Neural progenitor cell (in vitro differentiated cells): ENCODE measurements at regions not wholly inside any gene's neighbourhood (a gene's known extent, or its start where the extent isn't known, plus 50 kb on each side); places are given as distances from the start of the nearest gene placed in this dataset.

Source experiments
- CTCF ChIP-seq: fragments of 200-600 bp; sonication (generic); IDR thresholded peaks from 2 replicates; pipeline ENCODE4 v1.5.1; 2017; ENCODE audit warnings: antibody characterized with exemption, mild to moderate bottlenecking
- EZH2 ChIP-seq: fragments of 200-600 bp; sonication (generic); IDR thresholded peaks from 2 replicates; pipeline ENCODE4 v1.6.1; 2017; ENCODE audit warnings: antibody characterized with exemption, mild to moderate bottlenecking, moderate library complexity
- EZH2phosphoT487 ChIP-seq: fragments of 200-600 bp; sonication (generic); IDR thresholded peaks from 2 replicates; pipeline ENCODE4 v1.6.1; 2017; ENCODE audit warnings: antibody characterized with exemption

GRCh38 chr6:119727504-119728219 is 378.1 kb upstream of the MAN1A1 start:
- TF ChIP-seq CTCF (no peak), EZH2phosphoT487 (no peak), EZH2 (no peak)
